ENCODE measurements at regions not wholly inside any gene's neighbourhood (a gene's known extent, or its start where the extent isn't known, plus 50 kb on each side); places are given as distances from the start of the nearest gene placed in this dataset.

DNA sequence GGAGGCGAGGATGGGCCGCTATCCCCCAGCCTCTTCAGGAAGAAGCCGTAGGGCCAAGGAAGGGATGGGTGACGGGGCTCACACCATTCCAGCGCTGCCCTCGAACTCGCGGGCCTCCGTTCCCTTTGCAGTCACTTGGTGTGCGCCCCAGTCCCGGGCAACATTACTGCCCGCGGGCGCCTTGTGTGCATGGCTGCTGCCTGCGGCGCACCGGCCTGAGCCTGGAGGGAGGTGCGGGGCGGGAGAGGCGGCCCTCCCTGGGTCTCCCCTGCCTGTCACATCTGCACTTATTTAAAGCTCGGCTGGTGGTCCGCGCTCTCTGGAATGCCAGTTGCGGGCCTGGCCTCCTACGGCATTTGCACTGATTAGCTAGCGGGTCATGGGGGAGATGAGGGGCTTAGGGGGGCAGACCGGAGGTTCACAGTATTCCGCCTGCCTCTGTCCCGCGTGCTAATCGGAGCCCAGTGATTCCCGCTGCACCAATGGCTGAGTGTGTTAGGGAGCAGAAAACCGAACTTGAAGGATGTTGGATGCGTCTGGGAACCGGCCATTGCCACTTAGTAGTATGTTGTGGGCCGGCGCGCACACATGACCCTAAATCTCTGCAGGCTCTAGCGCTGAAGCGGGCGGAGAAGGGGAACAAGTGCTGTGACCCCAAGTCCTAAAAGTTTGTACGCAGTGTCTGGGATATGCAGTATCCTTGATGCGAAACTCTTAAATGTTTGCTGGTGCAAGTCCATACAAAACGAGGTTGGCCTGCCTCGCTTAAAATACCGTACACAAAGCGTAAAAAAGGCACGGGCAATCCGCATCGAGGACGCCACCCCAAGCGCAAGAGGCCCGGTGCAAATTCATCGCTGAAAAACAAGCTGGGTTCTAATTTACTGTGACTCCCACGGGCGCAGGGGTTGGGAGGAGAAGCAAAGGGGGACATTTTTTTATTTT, 161.2 kb upstream of the SIX2 start:
- Mint-ChIP-seq H3K27ac (no peak overlapping the region), H3K9me3 (peaks cover 0 to 15% (median 2%) of the 10 kb centered on the region in 7 donors), H3K27me3 (ENCODE audit: low read depth in 3 of 3) (peaks cover 81 to 90% (median 81%) of the 10 kb centered on the region in 3 donors), H3K4me3 (peak overlapping the region; percentile 24 to 77), H3K4me1 (peaks cover 11% of the 10 kb centered on the region), H3K36me3 (peaks cover 3 to 4% of the 10 kb centered on the region in 2 donors)
- Histone ChIP-seq H3K27me3 (ENCODE audit: control insufficient read depth in 2 of 2, insufficient read depth in 2 of 2, low read length in 2 of 2) (peaks cover 88 to 95% of the 10 kb centered on the region in 2 donors), H3K36me3 (replicated peaks in 1 of 2; ENCODE audit: control insufficient read depth in 1 of 2, insufficient read depth in 2 of 2, low read length in 2 of 2) (no peaks in the 10 kb centered on the region), H3K4me3 (replicated peaks in 1 of 3; ENCODE audit: low read depth in 2 of 3, low read length in 3 of 3) (peak overlapping the region in 1 of 3 experiments; percentile 64), H3K9me3 (replicated peaks in 1 of 2; ENCODE audit: control insufficient read depth in 1 of 2, insufficient read depth in 1 of 2, low read length in 2 of 2) (peaks cover 0 to 20% of the 10 kb centered on the region in 2 donors), H3K9ac (ENCODE audit: insufficient read depth, low read length, poor library complexity, severe bottlenecking) (no peak overlapping the region), H2AFZ (ENCODE audit: insufficient read depth, low read depth, low read length, poor library complexity, severe bottlenecking) (peak overlapping the region; percentile 39), H3K79me2 (ENCODE audit: insufficient read depth, low read length) (no peaks in the 10 kb centered on the region), H3K27ac (ENCODE audit: low read depth in 1 of 2, low read length in 2 of 2) (no peak overlapping the region), H3K4me1 (ENCODE audit: control insufficient read depth in 1 of 2, insufficient read depth in 2 of 2, low read length in 2 of 2) (peaks cover 4 to 15% of the 10 kb centered on the region in 2 donors), H3K4me2 (replicated peaks; ENCODE audit: extremely low read depth, low read length, poor library complexity, severe bottlenecking) (peak overlapping the region; percentile 72), H4K20me1 (ENCODE audit: insufficient read depth, low read length) (no peaks in the 10 kb centered on the region)
- 31% methylated on average over 54 of the region's 56 CpGs for WGBS (ENCODE audit: insufficient coverage)
- intact Hi-C loops (cut with micrococcal nuclease): no loop called here
- TF ChIP-seq, protein P1, sequence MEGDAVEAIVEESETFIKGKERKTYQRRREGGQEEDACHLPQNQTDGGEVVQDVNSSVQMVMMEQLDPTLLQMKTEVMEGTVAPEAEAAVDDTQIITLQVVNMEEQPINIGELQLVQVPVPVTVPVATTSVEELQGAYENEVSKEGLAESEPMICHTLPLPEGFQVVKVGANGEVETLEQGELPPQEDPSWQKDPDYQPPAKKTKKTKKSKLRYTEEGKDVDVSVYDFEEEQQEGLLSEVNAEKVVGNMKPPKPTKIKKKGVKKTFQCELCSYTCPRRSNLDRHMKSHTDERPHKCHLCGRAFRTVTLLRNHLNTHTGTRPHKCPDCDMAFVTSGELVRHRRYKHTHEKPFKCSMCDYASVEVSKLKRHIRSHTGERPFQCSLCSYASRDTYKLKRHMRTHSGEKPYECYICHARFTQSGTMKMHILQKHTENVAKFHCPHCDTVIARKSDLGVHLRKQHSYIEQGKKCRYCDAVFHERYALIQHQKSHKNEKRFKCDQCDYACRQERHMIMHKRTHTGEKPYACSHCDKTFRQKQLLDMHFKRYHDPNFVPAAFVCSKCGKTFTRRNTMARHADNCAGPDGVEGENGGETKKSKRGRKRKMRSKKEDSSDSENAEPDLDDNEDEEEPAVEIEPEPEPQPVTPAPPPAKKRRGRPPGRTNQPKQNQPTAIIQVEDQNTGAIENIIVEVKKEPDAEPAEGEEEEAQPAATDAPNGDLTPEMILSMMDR (IDR thresholded peaks at IDR 0.05): no peak
- no peak for DNase-seq

DNA sequence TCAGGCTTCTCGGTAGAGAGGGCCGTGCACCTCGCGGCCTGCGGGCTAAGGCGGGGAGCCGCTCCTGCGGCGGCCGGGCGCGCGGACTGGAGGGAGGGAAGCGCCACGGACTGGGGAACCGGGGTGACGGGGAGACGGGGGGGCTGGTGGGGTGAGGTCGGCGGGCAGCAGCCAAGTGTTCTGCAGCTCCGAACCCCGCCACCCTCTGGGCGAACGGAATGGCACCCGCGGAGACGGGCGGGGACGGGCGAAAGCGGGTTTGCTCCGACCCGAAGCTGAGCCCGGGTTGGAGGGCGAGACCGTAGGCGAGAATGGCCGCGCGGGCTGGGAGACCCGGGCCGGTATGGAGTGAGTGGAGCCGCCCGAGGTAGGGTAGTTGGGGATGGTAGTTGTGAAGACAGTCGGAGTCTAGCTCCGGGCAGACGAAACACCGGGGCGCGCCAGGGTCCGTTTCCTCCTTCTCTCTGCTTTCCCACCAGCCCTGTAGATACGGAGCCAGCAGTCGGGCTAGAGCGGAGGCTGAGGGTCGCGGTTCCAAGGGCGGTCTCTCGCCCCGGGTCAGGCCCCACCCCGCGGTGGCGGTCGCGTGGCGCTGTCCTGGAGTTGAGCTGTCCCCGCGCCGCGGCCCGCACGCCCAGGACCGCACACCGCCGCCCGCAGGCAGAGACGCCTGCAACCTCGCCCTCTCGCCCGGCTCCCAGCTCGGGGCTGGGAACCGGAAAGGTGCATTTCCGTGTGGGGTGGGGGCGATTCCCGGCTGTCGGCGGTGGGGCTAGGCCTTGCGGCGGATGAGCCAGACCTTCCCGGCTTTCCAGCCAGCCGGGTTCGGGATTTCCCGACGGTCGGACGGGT, 160.3 kb upstream of the SIX2 start:
- Mint-ChIP-seq H3K27me3 (ENCODE audit: low read depth in 3 of 3) (peaks cover 81 to 92% (median 87%) of the 10 kb centered on the region in 3 donors), H3K4me3 (peak overlapping the region; percentile 64 to 82), H3K27ac (no peak overlapping the region), H3K9me3 (peaks cover 0 to 15% (median 2%) of the 10 kb centered on the region in 7 donors), H3K4me1 (peaks cover 11% of the 10 kb centered on the region), H3K36me3 (peaks cover 3 to 4% of the 10 kb centered on the region in 2 donors)
- Histone ChIP-seq H3K27me3 (ENCODE audit: control insufficient read depth in 2 of 2, insufficient read depth in 2 of 2, low read length in 2 of 2) (peaks cover 91 to 97% of the 10 kb centered on the region in 2 donors), H3K9ac (ENCODE audit: insufficient read depth, low read length, poor library complexity, severe bottlenecking) (no peak overlapping the region), H3K4me3 (replicated peaks in 1 of 3; ENCODE audit: low read depth in 2 of 3, low read length in 3 of 3) (peak overlapping the region in 2 of 3 experiments; percentile 13 to 64), H3K4me1 (ENCODE audit: control insufficient read depth in 1 of 2, insufficient read depth in 2 of 2, low read length in 2 of 2) (peaks cover 4 to 15% of the 10 kb centered on the region in 2 donors), H3K79me2 (ENCODE audit: insufficient read depth, low read length) (no peaks in the 10 kb centered on the region), H2AFZ (ENCODE audit: insufficient read depth, low read depth, low read length, poor library complexity, severe bottlenecking) (peak overlapping the region; percentile 39), H3K36me3 (replicated peaks in 1 of 2; ENCODE audit: control insufficient read depth in 1 of 2, insufficient read depth in 2 of 2, low read length in 2 of 2) (no peaks in the 10 kb centered on the region), H4K20me1 (ENCODE audit: insufficient read depth, low read length) (no peaks in the 10 kb centered on the region), H3K4me2 (replicated peaks; ENCODE audit: extremely low read depth, low read length, poor library complexity, severe bottlenecking) (peak overlapping the region; percentile 72), H3K9me3 (replicated peaks in 1 of 2; ENCODE audit: control insufficient read depth in 1 of 2, insufficient read depth in 1 of 2, low read length in 2 of 2) (peaks cover 0 to 20% of the 10 kb centered on the region in 2 donors), H3K27ac (ENCODE audit: low read depth in 1 of 2, low read length in 2 of 2) (no peak overlapping the region)
- TF ChIP-seq, protein P1 (IDR thresholded peaks at IDR 0.05): no peak
- intact Hi-C loops (cut with micrococcal nuclease): no loop called here
- DNase-seq: no peak
- 1% methylated on average over 91 of the region's 95 CpGs for WGBS (ENCODE audit: insufficient coverage)

Data from CD14-positive monocyte (primary cell).